Adipocyte (in vitro differentiated cells): ENCODE measurements at regions not wholly inside any gene's neighbourhood (a gene's known extent, or its start where the extent isn't known, plus 50 kb on each side); places are given as distances from the start of the nearest gene placed in this dataset.

Experiments
- DNase-seq: peaks from one replicate; pipeline ENCODE4 v3.0.0-alpha.2; 2015; ENCODE audit warnings: low read depth
- H3K27me3 ChIP-seq: replicated peaks from 2 replicates; pipeline ENCODE4 v1.7.0; 2013; ENCODE audit warnings: mild to moderate bottlenecking, low read length, moderate library complexity; ENCODE audit not compliant: control insufficient read depth, insufficient read depth
- H3K36me3 ChIP-seq: 2 replicates; pipeline ENCODE4 v1.7.0; 2013; ENCODE audit warnings: low read length, mild to moderate bottlenecking, moderate library complexity; ENCODE audit not compliant: control insufficient read depth, insufficient read depth, severe bottlenecking
- H3K4me1 ChIP-seq: 2 replicates; pipeline ENCODE4 v1.7.0; 2013; ENCODE audit warnings: mild to moderate bottlenecking, low read length, moderate library complexity; ENCODE audit not compliant: control insufficient read depth, insufficient read depth
- H3K4me3 ChIP-seq: 2 replicates; pipeline ENCODE4 v1.7.0; 2013; ENCODE audit warnings: mild to moderate bottlenecking, low read length, moderate library complexity
- H3K9ac ChIP-seq: 2 replicates; pipeline ENCODE4 v1.7.0; 2013; ENCODE audit warnings: mild to moderate bottlenecking, low read length, moderate library complexity
- H3K9me3 ChIP-seq: 2 replicates; pipeline ENCODE4 v1.7.0; 2013; ENCODE audit warnings: mild to moderate bottlenecking, low read length, moderate library complexity; ENCODE audit not compliant: control insufficient read depth

DNA sequence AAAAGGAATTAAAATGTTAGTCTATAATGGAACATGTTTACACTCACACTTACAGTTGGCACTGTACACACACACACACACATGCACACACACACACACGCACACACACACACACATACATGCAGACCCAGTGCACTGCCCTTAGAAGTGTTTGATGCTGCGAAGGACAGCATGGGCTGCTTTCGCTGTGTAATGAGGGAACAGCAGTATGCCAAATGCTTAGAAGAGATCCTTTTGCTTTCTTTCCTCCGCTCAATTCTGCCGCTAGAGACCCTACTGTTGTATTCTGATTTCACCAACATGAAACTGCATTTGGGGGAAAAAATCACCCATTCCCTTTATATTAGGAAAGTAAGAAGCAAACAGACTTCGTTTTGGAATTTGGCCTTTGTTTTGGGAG lies 217.9 kb downstream of the ENGASE start:
- Histone ChIP-seq H3K27me3 (peaks cover 47% of the 10 kb centered on the region), H3K9me3 (no peaks in the 10 kb centered on the region), H3K4me3 (no peak overlapping the region), H3K9ac (no peak overlapping the region), H3K4me1 (no peaks in the 10 kb centered on the region), H3K36me3 (no peaks in the 10 kb centered on the region)
- DNase-seq: no peak

DNA sequence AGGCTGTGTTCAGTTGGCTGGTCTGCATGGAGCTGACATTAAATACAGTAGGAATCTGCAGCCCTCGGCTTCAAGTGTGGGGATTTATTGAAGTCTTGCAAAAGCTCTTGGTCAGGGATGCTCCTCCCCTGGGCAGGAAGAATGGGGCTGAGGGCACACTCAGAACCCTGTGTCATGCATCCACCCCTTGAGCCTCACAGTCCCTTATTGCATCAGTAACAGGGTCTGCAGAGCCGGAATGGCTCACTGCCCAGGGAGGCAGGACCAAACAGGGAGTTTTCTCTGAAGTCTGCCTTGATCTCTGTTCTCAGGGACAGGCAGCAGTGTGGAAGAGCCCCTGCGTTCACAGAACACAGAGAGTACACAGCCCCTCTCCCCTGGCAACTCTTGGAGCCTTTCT lies 216.8 kb downstream of the ENGASE start:
- Histone ChIP-seq H3K36me3 (no peaks in the 10 kb centered on the region), H3K4me3 (no peak overlapping the region), H3K9ac (no peak overlapping the region), H3K4me1 (no peaks in the 10 kb centered on the region), H3K9me3 (no peaks in the 10 kb centered on the region), H3K27me3 (peaks cover 51% of the 10 kb centered on the region)
- DNase-seq: no peak

DNA sequence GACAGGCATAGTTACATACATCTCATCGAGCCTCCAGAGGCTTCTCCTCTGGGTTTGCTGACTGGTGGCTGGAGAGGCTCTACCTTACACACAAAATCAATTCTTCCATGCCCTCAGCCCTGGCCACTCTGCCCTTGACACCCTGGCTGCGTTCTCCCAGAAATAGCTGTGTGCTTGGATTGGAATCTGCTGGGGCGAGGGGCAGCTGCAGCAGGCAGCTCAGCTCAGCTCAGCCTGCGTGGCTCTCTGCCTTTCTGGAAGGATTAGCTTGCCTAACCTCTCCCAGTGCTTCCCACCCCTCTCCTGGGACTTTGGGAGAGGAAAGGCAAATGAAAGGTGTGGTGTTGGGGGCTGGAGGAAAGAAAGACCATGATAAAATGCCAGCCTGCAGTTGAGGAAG lies 216.1 kb downstream of the ENGASE start:
- no peaks in the 10 kb centered on the region for H3K36me3 ChIP-seq
- no peak overlapping the region for H3K4me3 ChIP-seq
- no peak for DNase-seq
- H3K9me3 ChIP-seq: no peaks in the 10 kb centered on the region
- H3K9ac ChIP-seq: no peak overlapping the region
- H3K27me3 ChIP-seq: peaks cover 56% of the 10 kb centered on the region
- no peaks in the 10 kb centered on the region for H3K4me1 ChIP-seq

DNA sequence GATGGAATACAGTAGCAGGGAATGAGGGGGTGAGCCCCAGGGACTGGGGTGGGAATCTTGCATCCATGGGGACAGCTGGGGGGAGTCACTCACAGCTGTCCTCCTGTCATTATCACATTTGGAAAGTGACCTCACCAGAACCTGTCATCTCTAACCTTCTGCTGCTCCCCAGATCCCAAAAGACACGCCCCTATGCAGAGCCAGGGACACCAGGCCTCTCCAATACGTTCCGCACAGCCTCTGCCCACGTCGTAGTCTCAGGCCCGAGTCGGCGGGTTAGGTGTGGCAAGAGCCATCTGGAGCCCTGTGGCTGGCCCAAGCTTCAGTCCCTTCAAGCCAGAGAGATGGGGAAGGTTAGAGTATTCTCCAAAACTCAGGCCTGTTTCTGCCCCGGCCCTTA lies 214.3 kb downstream of the ENGASE start:
- DNase-seq: no peak
- Histone ChIP-seq H3K4me1 (no peaks in the 10 kb centered on the region), H3K9me3 (peaks cover 2% of the 10 kb centered on the region), H3K9ac (no peak overlapping the region), H3K27me3 (peaks cover 59% of the 10 kb centered on the region), H3K4me3 (no peak overlapping the region), H3K36me3 (no peaks in the 10 kb centered on the region)

DNA sequence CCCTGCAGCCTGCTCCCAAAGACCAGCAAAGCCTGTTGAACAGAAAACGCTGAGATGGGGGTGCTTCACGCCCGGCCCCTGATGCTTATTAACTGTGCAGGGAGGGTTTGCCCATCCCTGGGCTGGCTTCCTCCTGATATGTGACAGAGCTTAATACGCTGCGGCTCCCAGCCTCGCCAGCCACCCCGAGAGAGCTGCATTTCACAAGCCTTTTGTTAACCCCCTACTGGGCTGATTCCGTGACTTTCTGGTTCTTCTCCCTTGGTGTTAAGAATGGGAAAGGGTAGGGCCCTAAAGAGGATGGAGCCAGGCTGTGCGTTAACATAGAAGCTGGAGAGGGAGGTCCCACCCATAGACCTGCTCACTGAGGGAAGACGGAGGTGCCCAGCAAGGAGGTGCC lies 211.8 kb downstream of the ENGASE start:
- Histone ChIP-seq H3K9ac (no peak overlapping the region), H3K36me3 (no peaks in the 10 kb centered on the region), H3K27me3 (peaks cover 57% of the 10 kb centered on the region)

DNA sequence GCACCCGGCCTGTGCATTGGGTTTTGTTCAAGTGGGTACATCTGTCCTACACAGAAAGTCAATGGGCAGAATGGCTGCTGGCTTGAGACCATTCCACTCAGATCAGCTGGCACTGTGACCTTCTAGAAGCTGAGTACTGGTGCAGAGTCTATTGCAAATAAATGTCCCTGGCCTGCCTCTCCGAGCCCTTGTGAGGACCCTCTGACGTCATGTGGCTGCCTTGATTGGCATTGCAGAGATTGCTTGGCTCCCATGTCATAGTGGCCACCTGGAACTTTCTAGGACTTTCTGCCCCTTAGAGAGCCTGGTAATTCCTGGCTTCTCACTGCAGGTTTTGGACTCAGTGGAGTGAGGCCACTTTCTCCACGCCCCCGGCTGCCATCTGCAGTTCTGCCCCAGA lies 211.3 kb downstream of the ENGASE start:
- H3K9me3 ChIP-seq: peaks cover 4% of the 10 kb centered on the region
- H3K36me3 ChIP-seq: no peaks in the 10 kb centered on the region
- H3K4me1 ChIP-seq: no peaks in the 10 kb centered on the region
- no peak for DNase-seq
- H3K9ac ChIP-seq: no peak overlapping the region
- peaks cover 60% of the 10 kb centered on the region for H3K27me3 ChIP-seq
- no peak overlapping the region for H3K4me3 ChIP-seq

More for the DNA sequence above, 211.8 kb downstream of the ENGASE start:
- DNase-seq: no peak
- Histone ChIP-seq H3K9me3 (peaks cover 2% of the 10 kb centered on the region), H3K4me3 (no peak overlapping the region), H3K4me1 (no peaks in the 10 kb centered on the region)

DNA sequence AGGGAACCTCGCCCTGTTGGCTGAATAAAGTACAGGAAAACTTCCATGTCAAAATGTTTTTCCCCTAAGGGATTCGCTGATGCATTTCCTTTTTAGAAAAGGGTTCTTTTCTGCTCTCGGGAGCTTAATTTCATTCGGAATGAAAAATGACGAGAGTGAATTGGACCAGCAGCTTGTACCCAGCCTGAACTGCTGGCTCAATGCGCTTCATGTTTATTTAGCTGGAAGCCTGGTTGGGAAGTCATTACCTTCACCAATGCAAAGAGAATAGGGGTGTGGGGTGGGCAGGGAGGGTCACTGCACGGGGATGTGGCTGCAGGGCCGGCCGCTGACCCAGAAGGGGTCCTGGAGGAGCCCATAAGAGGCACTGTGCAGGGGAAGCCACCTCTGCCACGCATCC lies 207.7 kb downstream of the ENGASE start:
- no peak for DNase-seq
- Histone ChIP-seq H3K9ac (no peak overlapping the region), H3K27me3 (peaks cover 46% of the 10 kb centered on the region), H3K4me1 (no peaks in the 10 kb centered on the region), H3K36me3 (no peaks in the 10 kb centered on the region), H3K4me3 (no peak overlapping the region), H3K9me3 (peaks cover 6% of the 10 kb centered on the region)

DNA sequence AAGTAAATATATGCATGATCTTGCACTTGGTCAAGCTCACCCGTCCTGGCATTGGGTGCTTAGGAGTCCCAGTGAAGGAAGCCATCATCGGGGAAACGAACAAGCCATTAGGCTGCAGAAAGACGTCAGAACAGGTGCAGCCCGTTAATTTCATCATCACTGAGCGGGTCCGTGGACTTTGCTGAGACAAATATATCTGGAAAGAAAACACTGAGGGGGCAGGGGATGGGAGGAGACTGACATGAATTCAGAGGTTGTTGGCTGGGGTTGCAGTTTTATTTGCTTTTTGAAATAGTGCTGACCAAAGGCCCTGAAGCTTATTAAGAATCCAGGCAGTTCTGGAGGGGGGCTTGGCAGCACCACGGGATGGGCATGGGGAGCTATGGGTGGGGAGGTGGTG lies 207.2 kb downstream of the ENGASE start:
- H3K27me3 ChIP-seq: peaks cover 41% of the 10 kb centered on the region
- no peak overlapping the region for H3K9ac ChIP-seq
- peaks cover 6% of the 10 kb centered on the region for H3K9me3 ChIP-seq
- H3K4me3 ChIP-seq: no peak overlapping the region
- DNase-seq: no peak
- no peaks in the 10 kb centered on the region for H3K4me1 ChIP-seq
- H3K36me3 ChIP-seq: no peaks in the 10 kb centered on the region

DNA sequence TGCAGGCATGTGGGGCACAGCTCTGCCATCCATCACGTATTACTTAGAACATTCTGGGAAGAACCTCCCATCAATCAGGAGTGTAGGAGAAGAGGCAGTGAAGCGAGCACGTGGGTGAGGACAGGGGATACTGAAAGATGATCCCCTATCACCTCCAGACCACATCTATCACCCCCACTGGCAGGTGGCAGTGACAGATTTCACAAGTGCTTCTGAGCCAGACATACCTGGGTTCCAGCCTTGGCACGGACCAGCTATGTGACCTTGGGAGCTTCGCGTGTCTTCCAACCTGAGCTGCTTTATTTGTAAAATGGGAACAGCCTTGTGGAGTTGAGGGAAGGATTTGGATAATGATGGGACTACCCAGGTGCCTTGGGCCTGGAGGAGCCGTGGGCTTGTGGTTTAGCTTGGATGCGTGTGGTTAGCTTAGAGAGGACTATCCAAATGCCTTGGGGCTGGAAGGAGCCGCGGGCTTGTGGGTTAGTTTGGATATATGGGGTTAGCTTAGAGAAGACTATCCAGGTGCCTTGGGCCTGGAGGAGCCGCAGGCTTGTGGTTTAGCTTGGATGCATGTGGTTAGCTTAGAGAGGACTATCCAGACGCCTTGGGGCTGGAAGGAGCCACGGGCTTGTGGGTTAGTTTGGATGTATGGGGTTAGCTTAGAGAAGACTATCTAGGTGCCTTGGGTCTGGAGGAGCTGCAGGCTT lies 206.4 kb downstream of the ENGASE start:
- no peaks in the 10 kb centered on the region for H3K4me1 ChIP-seq
- H3K9me3 ChIP-seq: peaks cover 6% of the 10 kb centered on the region
- H3K4me3 ChIP-seq: no peak overlapping the region
- peaks cover 33% of the 10 kb centered on the region for H3K27me3 ChIP-seq
- no peak for DNase-seq
- no peak overlapping the region for H3K9ac ChIP-seq
- H3K36me3 ChIP-seq: no peaks in the 10 kb centered on the region

DNA sequence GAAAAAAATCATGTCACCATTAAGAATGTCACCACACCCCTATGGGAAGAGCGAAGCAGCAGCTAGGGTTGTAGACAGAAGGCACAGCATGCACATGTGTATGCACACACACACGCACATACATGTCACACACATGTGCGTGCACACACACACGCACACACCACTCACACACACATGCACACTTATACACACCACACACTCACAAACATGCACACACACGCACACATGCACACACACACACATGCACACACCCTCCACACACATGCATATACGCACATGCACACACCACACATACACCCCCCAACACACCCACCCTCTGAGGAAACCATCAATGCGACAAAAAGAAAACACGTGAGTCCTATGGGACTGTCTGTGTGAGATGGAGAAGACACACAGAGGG lies 205.4 kb downstream of the ENGASE start:
- no peaks in the 10 kb centered on the region for H3K36me3 ChIP-seq
- H3K9ac ChIP-seq: no peak overlapping the region
- H3K9me3 ChIP-seq: peaks cover 3% of the 10 kb centered on the region
- peaks cover 28% of the 10 kb centered on the region for H3K27me3 ChIP-seq
- H3K4me1 ChIP-seq: no peaks in the 10 kb centered on the region
- no peak overlapping the region for H3K4me3 ChIP-seq
- no peak for DNase-seq

DNA sequence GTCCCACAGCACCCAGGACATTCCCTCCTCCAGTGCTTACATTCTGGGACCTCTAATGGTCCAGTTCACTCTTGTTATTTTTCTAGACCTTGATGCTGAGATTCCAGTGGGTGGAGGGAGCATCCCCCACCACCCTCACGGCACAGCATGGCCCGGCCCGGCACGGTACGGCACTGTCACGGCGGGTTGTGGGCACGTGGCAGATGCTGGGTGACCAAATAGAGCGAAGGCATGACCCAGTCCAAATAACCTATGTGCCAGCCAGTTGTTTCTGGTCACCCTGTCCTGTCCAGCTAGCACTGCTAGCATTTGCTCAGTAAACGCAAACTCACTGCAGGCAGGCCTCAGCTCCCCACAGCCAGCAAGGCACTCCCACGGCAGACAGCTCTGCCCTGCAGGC lies 204.7 kb downstream of the ENGASE start:
- Histone ChIP-seq H3K27me3 (peaks cover 29% of the 10 kb centered on the region), H3K36me3 (no peaks in the 10 kb centered on the region)
- no peak for DNase-seq

DNA sequence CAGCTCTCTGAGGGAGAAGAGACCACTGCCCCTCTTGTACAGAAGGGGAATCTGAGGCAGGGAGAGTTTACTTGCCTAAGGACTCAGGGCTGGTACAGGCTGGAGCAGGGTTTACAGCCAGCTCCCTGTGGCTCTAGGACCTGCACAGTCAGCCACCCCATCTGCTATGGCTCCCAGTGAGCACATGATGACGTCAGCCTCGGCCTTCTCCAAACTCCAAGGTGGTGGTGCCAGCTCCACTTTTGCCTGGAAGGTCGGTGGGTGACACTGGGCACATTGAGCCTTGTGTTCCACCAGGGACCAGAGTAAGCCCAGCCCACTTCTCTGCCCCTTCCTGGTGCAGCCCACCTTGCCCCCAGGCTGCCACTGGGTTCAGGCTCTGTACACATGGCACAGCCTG lies 202.2 kb downstream of the ENGASE start:
- Histone ChIP-seq H3K9ac (no peak overlapping the region), H3K9me3 (peaks cover 3% of the 10 kb centered on the region), H3K4me1 (no peaks in the 10 kb centered on the region), H3K36me3 (no peaks in the 10 kb centered on the region), H3K4me3 (no peak overlapping the region), H3K27me3 (peaks cover 27% of the 10 kb centered on the region)
- no peak for DNase-seq

More for the DNA sequence above, 204.7 kb downstream of the ENGASE start:
- Histone ChIP-seq H3K4me3 (no peak overlapping the region), H3K4me1 (no peaks in the 10 kb centered on the region), H3K9me3 (peaks cover 3% of the 10 kb centered on the region), H3K9ac (no peak overlapping the region)
